Hepatocyte (in vitro differentiated cells): ENCODE measurements at regions not wholly inside any gene's neighbourhood (a gene's known extent, or its start where the extent isn't known, plus 50 kb on each side); places are given as distances from the start of the nearest gene placed in this dataset.

ENCODE experiments used
- DNase-seq: peaks from one replicate; pipeline ENCODE4 v3.0.0-alpha.2; 2016; ENCODE audit warnings: low spot score
- H2AFZ ChIP-seq: fragments of 200-600 bp; sonication (generic); 2 replicates; pipeline ENCODE4 v1.6.0; 2016; ENCODE audit warnings: antibody characterized with exemption, mild to moderate bottlenecking
- H3K27ac ChIP-seq: fragments of 200-600 bp; sonication (generic); 2 replicates; pipeline ENCODE4 v1.5.1; 2016; ENCODE audit warnings: mild to moderate bottlenecking
- H3K27me3 ChIP-seq: fragments of 200-600 bp; sonication (generic); 2 replicates; pipeline ENCODE4 v1.6.1; 2016
- H3K36me3 ChIP-seq: fragments of 200-600 bp; sonication (generic); replicated peaks from 2 replicates; pipeline ENCODE4 v1.5.1; 2016; ENCODE audit warnings: low read depth; ENCODE audit not compliant: insufficient read depth
- H3K4me1 ChIP-seq: fragments of 200-600 bp; sonication (generic); 2 replicates; pipeline ENCODE4 v1.5.1; 2016; ENCODE audit warnings: mild to moderate bottlenecking, moderate library complexity; ENCODE audit not compliant: insufficient read depth
- H3K4me2 ChIP-seq: fragments of 200-600 bp; sonication (generic); 2 replicates; pipeline ENCODE4 v1.6.0; 2016
- H3K4me3 ChIP-seq: fragments of 200-600 bp; sonication (generic); 2 replicates; pipeline ENCODE4 v1.5.1; 2016; ENCODE audit warnings: mild to moderate bottlenecking
- H3K79me2 ChIP-seq: fragments of 200-600 bp; sonication (generic); 2 replicates; pipeline ENCODE4 v1.6.0; 2017; ENCODE audit warnings: mild to moderate bottlenecking
- H3K9me2 ChIP-seq: fragments of 200-600 bp; sonication (generic); replicated peaks from 2 replicates; pipeline ENCODE4 v1.6.0; 2017; ENCODE audit warnings: mild to moderate bottlenecking; ENCODE audit not compliant: insufficient read depth
- H3K9me3 ChIP-seq: fragments of 200-600 bp; sonication (generic); 2 replicates; pipeline ENCODE4 v1.5.1; 2016; ENCODE audit warnings: low read depth, mild to moderate bottlenecking
- H4K20me1 ChIP-seq: fragments of 200-600 bp; sonication (generic); 2 replicates; pipeline ENCODE4 v1.6.0; 2016; ENCODE audit warnings: mild to moderate bottlenecking; ENCODE audit not compliant: insufficient read depth, poor library complexity, severe bottlenecking
- CTCF ChIP-seq: fragments of 200-600 bp; sonication (generic); IDR thresholded peaks from 2 replicates; pipeline ENCODE4 v1.5.1; 2016; ENCODE audit warnings: antibody characterized with exemption, mild to moderate bottlenecking; ENCODE audit not compliant: poor library complexity
- EZH2 ChIP-seq: fragments of 200-600 bp; sonication (generic); IDR thresholded peaks from 2 replicates; pipeline ENCODE4 v1.6.1; 2016; ENCODE audit warnings: antibody characterized with exemption, mild to moderate bottlenecking, borderline replicate concordance
- EZH2phosphoT487 ChIP-seq: fragments of 200-600 bp; sonication (generic); IDR thresholded peaks from one replicate; pipeline ENCODE4 v1.6.1; 2018; ENCODE audit warnings: antibody characterized with exemption, mild to moderate bottlenecking, low read depth, moderate library complexity; ENCODE audit not compliant: unreplicated experiment, severe bottlenecking
- WGBS: methylation state at CpG from one replicate; pipeline ENCODE4 v1.1.6; 2016; ENCODE audit warnings: low lambda C conversion rate; ENCODE audit errors: missing lambda C conversion rate; 5-methylcytosine and 5-hydroxymethylcytosine counted together

GRCh38 chr17:79153367-79154130, 78.9 kb downstream of the ENGASE start:
- H3K27ac ChIP-seq: no peak overlapping the region
- no peaks in the 10 kb centered on the region for H3K36me3 ChIP-seq
- no peak overlapping the region for H2AFZ ChIP-seq
- DNase-seq: no peak
- WGBS: 80% methylated on average over 13 of the region's 14 CpGs
- no peaks in the 10 kb centered on the region for H3K79me2 ChIP-seq
- H4K20me1 ChIP-seq: no peaks in the 10 kb centered on the region
- no peaks in the 10 kb centered on the region for H3K9me2 ChIP-seq
- no peaks in the 10 kb centered on the region for H3K27me3 ChIP-seq
- no peaks in the 10 kb centered on the region for H3K9me3 ChIP-seq
- no peaks in the 10 kb centered on the region for H3K4me1 ChIP-seq
- H3K4me3 ChIP-seq: no peak overlapping the region
- TF ChIP-seq CTCF (no peak), EZH2phosphoT487 (no peak), EZH2 (no peak)
- no peak overlapping the region for H3K4me2 ChIP-seq

- H3K36me3 ChIP-seq: no peaks in the 10 kb centered on the region
- no peak overlapping the region for H2AFZ ChIP-seq
- no peaks in the 10 kb centered on the region for H3K9me2 ChIP-seq
- H3K4me1 ChIP-seq: no peaks in the 10 kb centered on the region
- H3K27ac ChIP-seq: no peak overlapping the region
- WGBS: 56% methylated on average over 16 of the region's 16 CpGs
- H3K27me3 ChIP-seq: no peaks in the 10 kb centered on the region
- no peaks in the 10 kb centered on the region for H3K79me2 ChIP-seq
- H3K4me2 ChIP-seq: no peak overlapping the region
- TF ChIP-seq CTCF (no peak), EZH2 (no peak), EZH2phosphoT487 (no peak)
- H3K4me3 ChIP-seq: no peak overlapping the region
- no peak for DNase-seq
- H4K20me1 ChIP-seq: no peaks in the 10 kb centered on the region
- H3K9me3 ChIP-seq: no peaks in the 10 kb centered on the region
Observed at GRCh38 chr17:79152636-79153035, 78.0 kb downstream of the ENGASE start.

GRCh38 chr17:79152110-79152509, 77.5 kb downstream of the ENGASE start:
- H3K27ac ChIP-seq: no peak overlapping the region
- H2AFZ ChIP-seq: no peak overlapping the region
- H3K79me2 ChIP-seq: no peaks in the 10 kb centered on the region
- no peak overlapping the region for H3K4me3 ChIP-seq
- no peak overlapping the region for H3K4me2 ChIP-seq
- H3K9me2 ChIP-seq: no peaks in the 10 kb centered on the region
- H3K27me3 ChIP-seq: no peaks in the 10 kb centered on the region
- H4K20me1 ChIP-seq: no peaks in the 10 kb centered on the region
- H3K9me3 ChIP-seq: no peaks in the 10 kb centered on the region
- no peaks in the 10 kb centered on the region for H3K4me1 ChIP-seq
- no peak for DNase-seq
- H3K36me3 ChIP-seq: no peaks in the 10 kb centered on the region
- TF ChIP-seq CTCF (no peak), EZH2 (no peak), EZH2phosphoT487 (no peak)
- 42% methylated on average over 12 of the region's 13 CpGs for WGBS

- TF ChIP-seq CTCF: no peak
- no peak for TF ChIP-seq EZH2phosphoT487
- no peak for TF ChIP-seq EZH2
- Histone ChIP-seq H3K27ac (no peak overlapping the region), H3K4me2 (no peak overlapping the region), H3K79me2 (no peaks in the 10 kb centered on the region), H3K4me3 (no peak overlapping the region), H3K4me1 (no peaks in the 10 kb centered on the region), H3K27me3 (no peaks in the 10 kb centered on the region), H3K9me2 (no peaks in the 10 kb centered on the region), H3K36me3 (no peaks in the 10 kb centered on the region), H3K9me3 (no peaks in the 10 kb centered on the region), H4K20me1 (no peaks in the 10 kb centered on the region), H2AFZ (no peak overlapping the region)
- WGBS: 85% methylated on average over 19 of the region's 19 CpGs
- no peak for DNase-seq
Observed at GRCh38 chr17:79150799-79151198, 76.2 kb downstream of the ENGASE start.
